HG03558 (cell line): ENCODE measurements at regions not wholly inside any gene's neighbourhood (a gene's known extent, or its start where the extent isn't known, plus 50 kb on each side); places are given as distances from the start of the nearest gene placed in this dataset.

Experiments
- ATAC-seq: cut with Tn5 transposase; IDR thresholded peaks from one replicate; pipeline ENCODE4 v1.9.1; 2021; ENCODE audit warnings: moderate number of reproducible peaks; ENCODE audit not compliant: unreplicated experiment; ENCODE audit errors: extremely low read depth

GRCh38 chr3:71885006-71885405, 100.1 kb upstream of the PROK2 start:
- ATAC-seq: no peak

- ATAC-seq: no peak
Measured at GRCh38 chr3:71881732-71882131, 96.8 kb upstream of the PROK2 start.

GRCh38 chr3:71881041-71881440, 96.1 kb upstream of the PROK2 start:
- no peak for ATAC-seq

GRCh38 chr3:71879089-71879488, 94.1 kb upstream of the PROK2 start:
- ATAC-seq: no peak

GRCh38 chr3:71876135-71877105, 91.5 kb upstream of the PROK2 start:
- ATAC-seq: no peak

GRCh38 chr3:71875461-71875947, 90.6 kb upstream of the PROK2 start:
- ATAC-seq: peak; percentile 67

GRCh38 chr3:71874618-71875017, 89.7 kb upstream of the PROK2 start:
- ATAC-seq: no peak

- no peak for ATAC-seq
Measured at GRCh38 chr3:71873093-71873611, 88.2 kb upstream of the PROK2 start.

GRCh38 chr3:71872256-71872655, 87.3 kb upstream of the PROK2 start:
- no peak for ATAC-seq

GRCh38 chr3:71870966-71871512, 86.1 kb upstream of the PROK2 start:
- ATAC-seq: no peak

- no peak for ATAC-seq
Measured at GRCh38 chr3:71868876-71869275, 83.9 kb upstream of the PROK2 start.

- no peak for ATAC-seq
Measured at GRCh38 chr3:71865727-71866126, 80.8 kb upstream of the PROK2 start.

GRCh38 chr3:71863563-71864190, 78.7 kb upstream of the PROK2 start:
- ATAC-seq: no peak

GRCh38 chr3:71862371-71863140, 77.6 kb upstream of the PROK2 start:
- ATAC-seq: no peak

- no peak for ATAC-seq
Measured at GRCh38 chr3:71859123-71859519, 74.2 kb upstream of the PROK2 start.

GRCh38 chr3:71858503-71859122, 73.7 kb upstream of the PROK2 start:
- ATAC-seq: no peak

- ATAC-seq: no peak
Measured at GRCh38 chr3:71857956-71858355, 73.0 kb upstream of the PROK2 start.

GRCh38 chr3:71854706-71855105, 69.8 kb upstream of the PROK2 start:
- ATAC-seq: no peak

GRCh38 chr3:71854096-71854495, 69.1 kb upstream of the PROK2 start:
- ATAC-seq: no peak

GRCh38 chr3:71851878-71852277, 66.9 kb upstream of the PROK2 start:
- no peak for ATAC-seq
